ENCODE measurements at regions not wholly inside any gene's neighbourhood (a gene's known extent, or its start where the extent isn't known, plus 50 kb on each side); places are given as distances from the start of the nearest gene placed in this dataset.
A peak's percentile ranks its signal among the peaks of the same experiment; 100 is the strongest.

GRCh38 chr2:105617631-105618350, 126.9 kb upstream of the NCK2 start:
- peak; percentile 82 for DNase-seq

- no peak for DNase-seq
These were observed 129.4 kb upstream of the NCK2 start for GRCh38 chr2:105615305-105615704.

- DNase-seq, result no peak
These were observed 132.8 kb upstream of the NCK2 start for GRCh38 chr2:105611811-105612424.

- DNase-seq, result no peak
These were observed 133.4 kb upstream of the NCK2 start for GRCh38 chr2:105611333-105611637.

- DNase-seq, result peak; percentile 15
These were observed 134.0 kb upstream of the NCK2 start for GRCh38 chr2:105610576-105611332.

- no peak for DNase-seq
These were observed 134.8 kb upstream of the NCK2 start for GRCh38 chr2:105609746-105610402.

- DNase-seq, result peak; percentile 2
These were observed 136.7 kb upstream of the NCK2 start for GRCh38 chr2:105607920-105608504.

- DNase-seq, result no peak
These were observed 138.6 kb upstream of the NCK2 start for GRCh38 chr2:105606081-105606480.

- DNase-seq, result no peak
These were observed 139.8 kb upstream of the NCK2 start for GRCh38 chr2:105604938-105605337.

GRCh38 chr2:105600949-105601794, 143.5 kb upstream of the NCK2 start:
- DNase-seq, result no peak

GRCh38 chr2:105600602-105600948, 144.1 kb upstream of the NCK2 start:
- no peak for DNase-seq

GRCh38 chr2:105600037-105600442, 144.7 kb upstream of the NCK2 start:
- DNase-seq, result no peak

- no peak for DNase-seq
These were observed 145.6 kb upstream of the NCK2 start for GRCh38 chr2:105598829-105599698.

- no peak for DNase-seq
These were observed 146.6 kb upstream of the NCK2 start for GRCh38 chr2:105597806-105598803.

- DNase-seq, result no peak
These were observed 147.5 kb upstream of the NCK2 start for GRCh38 chr2:105597011-105597805.

- DNase-seq, result no peak
These were observed 148.2 kb upstream of the NCK2 start for GRCh38 chr2:105596411-105596921.

GRCh38 chr2:105595536-105595935, 149.2 kb upstream of the NCK2 start:
- DNase-seq, result peak; percentile 77

GRCh38 chr2:105593221-105593967, 151.3 kb upstream of the NCK2 start:
- no peak for DNase-seq
